ENCODE measurements at regions not wholly inside any gene's neighbourhood (a gene's known extent, or its start where the extent isn't known, plus 50 kb on each side); places are given as distances from the start of the nearest gene placed in this dataset.
"Not testable (repeated sequence)": the region's sequence is repeated elsewhere in the genome, so short reads cannot be mapped to it uniquely, and the experiment has no call there.

- no peak for DNase-seq (ENCODE audit: low read depth, low spot score)
Observed at GRCh38 chr5:42896523-42896922, 84.8 kb upstream of the SELENOP start.

GRCh38 chr5:42894057-42894456, 82.4 kb upstream of the SELENOP start:
- DNase-seq (ENCODE audit: low read depth, low spot score): no peak

GRCh38 chr5:42889311-42889933, 77.7 kb upstream of the SELENOP start:
- DNase-seq (ENCODE audit: low read depth, low spot score): peak; percentile 16

GRCh38 chr5:42888771-42889170, 77.1 kb upstream of the SELENOP start:
- no peak for DNase-seq (ENCODE audit: low read depth, low spot score)

DNA sequence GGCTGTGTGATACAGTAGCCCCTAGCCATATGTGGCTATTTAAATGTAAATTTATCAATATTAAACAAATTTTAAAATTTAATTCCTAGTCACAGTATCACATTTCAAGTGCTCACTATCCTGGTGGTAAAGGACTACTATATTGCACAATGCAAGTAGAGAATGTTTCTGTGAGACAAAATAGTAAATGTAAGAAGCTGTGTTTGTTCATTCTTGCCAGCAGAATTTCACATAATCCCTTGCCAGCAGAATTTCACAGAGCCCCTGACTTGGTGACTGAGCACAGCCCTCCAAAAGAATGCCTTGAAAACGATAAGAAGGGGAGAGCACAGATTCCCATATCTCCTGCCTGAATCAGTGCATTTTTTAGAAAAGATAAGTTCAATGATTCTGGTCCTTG, 75.9 kb upstream of the SELENOP start:
- no peak for DNase-seq (ENCODE audit: low read depth, low spot score)

DNA sequence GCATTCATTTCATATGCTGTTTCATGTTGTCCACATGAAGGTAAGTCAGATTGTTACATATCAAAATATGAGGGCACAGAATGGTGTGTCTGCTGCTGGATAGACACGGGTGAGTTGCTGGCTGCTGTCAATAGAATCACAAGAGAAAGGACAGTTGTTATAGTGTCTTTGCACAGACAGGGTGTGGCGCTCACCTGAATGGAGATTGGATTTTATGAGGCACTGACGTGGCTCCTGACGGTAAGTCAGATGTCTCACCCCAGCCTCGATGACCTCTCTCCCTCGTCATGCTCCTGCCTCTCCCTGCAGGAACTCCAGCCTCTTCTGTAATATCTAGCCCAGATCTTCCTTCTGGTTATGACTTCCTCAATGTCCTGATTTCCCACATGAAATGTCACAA, 75.4 kb upstream of the SELENOP start:
- no peak for DNase-seq (ENCODE audit: low read depth, low spot score)

DNA sequence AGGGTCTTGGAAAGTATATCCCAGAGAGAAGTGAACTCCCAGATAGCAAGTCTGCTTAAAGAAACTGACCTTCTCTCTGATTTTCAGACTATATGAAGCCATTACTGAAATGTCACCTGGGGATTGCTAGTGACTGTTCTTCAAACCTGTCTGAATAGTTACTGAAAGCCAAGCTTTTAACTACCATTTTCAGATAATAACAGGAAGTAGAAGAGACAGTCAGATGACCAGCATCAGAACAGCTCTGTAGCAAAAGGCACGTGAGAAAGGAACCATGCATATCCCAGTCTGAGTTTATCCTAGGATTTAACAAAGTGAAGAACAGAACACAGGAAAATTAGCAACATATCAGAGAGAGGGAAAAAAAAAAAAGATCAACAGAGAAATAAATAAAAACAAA, 74.9 kb upstream of the SELENOP start:
- no peak for DNase-seq (ENCODE audit: low read depth, low spot score)

- DNase-seq (ENCODE audit: low read depth, low spot score): no peak
Observed at GRCh38 chr5:42884326-42884725, 72.6 kb upstream of the SELENOP start.

- DNase-seq (ENCODE audit: low read depth, low spot score): no peak
Observed at GRCh38 chr5:42881416-42882117, 69.9 kb upstream of the SELENOP start.

GRCh38 chr5:42880496-42881150, 68.9 kb upstream of the SELENOP start:
- no peak for DNase-seq (ENCODE audit: low read depth, low spot score)

GRCh38 chr5:42879291-42879690, 67.6 kb upstream of the SELENOP start:
- no peak for DNase-seq (ENCODE audit: low read depth, low spot score)

GRCh38 chr5:42878550-42878949, 66.9 kb upstream of the SELENOP start:
- DNase-seq (ENCODE audit: low read depth, low spot score): no peak

GRCh38 chr5:42878041-42878440, 66.3 kb upstream of the SELENOP start:
- no peak for DNase-seq (ENCODE audit: low read depth, low spot score)

- DNase-seq (ENCODE audit: low read depth, low spot score): no peak
Observed at GRCh38 chr5:42877431-42877830, 65.7 kb upstream of the SELENOP start.

DNA sequence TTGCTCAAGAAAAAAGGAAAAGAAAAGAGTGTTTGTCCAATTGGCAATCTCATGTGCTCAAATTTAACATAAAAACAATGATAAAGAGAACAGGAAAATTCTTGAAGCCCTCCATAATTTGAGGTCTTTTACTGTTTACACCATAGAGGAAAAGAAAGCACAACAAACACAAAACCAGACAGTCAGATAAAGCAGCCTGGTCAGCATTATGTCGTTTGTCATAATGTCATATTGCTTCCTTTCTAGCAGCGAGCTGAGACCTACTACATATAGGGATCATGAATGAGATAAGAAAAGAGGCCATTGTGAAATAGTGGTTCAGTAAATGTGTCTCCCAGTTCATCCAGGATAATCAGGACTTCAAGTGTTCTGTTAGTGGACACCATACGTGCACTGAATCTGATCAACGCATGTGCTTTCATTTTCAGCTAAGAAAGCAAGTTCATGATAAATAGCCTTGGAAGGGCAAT, 64.7 kb upstream of the SELENOP start:
- DNase-seq (ENCODE audit: low read depth, low spot score): no peak

GRCh38 chr5:42875785-42876374, 64.2 kb upstream of the SELENOP start:
- no peak for DNase-seq (ENCODE audit: low read depth, low spot score)

- no peak for DNase-seq (ENCODE audit: low read depth, low spot score)
Observed at GRCh38 chr5:42875211-42875610, 63.5 kb upstream of the SELENOP start.

DNA sequence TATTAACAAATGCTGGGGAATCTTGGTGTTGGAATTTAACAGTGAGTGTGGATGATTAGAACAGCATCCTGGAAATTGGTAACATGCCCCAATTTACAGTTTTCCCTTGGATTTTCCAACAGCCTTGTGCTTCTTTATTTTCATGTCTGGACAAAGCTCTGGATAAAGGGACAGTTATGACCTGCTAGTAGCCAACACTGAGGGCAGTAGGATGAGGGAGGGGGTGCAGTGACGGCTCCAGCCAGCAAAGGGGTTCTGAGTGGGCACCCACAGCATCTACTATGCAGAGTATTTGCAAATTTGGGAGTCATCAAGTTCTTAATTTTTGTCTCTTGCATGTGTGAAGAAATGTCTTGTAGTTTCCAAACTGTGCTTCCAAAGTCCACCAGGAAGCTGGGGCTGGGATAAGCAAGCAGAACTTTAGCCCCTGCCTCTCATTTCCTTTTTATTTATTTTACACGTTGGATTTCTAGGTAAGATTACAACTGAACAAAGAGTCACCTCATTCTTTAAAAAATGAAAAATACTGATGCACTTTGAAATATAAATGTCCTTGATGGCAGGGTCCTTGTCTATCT, 63.0 kb upstream of the SELENOP start:
- DNase-seq (ENCODE audit: low read depth, low spot score): no peak

- no peak for DNase-seq (ENCODE audit: low read depth, low spot score)
Observed at GRCh38 chr5:42872865-42873264, 61.2 kb upstream of the SELENOP start.

- no peak for DNase-seq (ENCODE audit: low read depth, low spot score)
Observed at GRCh38 chr5:42870882-42871418, 59.3 kb upstream of the SELENOP start.

GRCh38 chr5:42868417-42868816, 56.7 kb upstream of the SELENOP start:
- DNase-seq (ENCODE audit: low read depth, low spot score): not testable (repeated sequence)

DNA sequence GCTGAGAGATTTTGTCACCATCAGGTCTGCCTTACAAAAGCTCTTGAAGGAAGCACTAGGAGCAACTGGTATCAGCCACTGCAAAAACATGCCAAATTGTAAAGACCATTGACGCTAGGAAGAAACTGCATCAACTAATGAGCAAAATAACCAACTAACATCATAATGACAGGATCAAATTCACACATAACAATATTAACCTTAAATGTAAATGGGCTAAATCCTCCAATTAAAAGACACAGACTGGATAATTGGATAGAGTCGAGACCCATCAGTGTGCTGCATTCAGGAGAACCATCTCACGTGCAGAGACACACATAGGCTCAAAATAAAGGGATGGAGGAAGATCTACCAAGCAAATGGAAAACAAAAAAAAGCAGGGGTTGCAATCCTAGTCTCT, 53.1 kb upstream of the SELENOP start:
- not testable (repeated sequence) for DNase-seq (ENCODE audit: low read depth, low spot score)

Measured in activated CD4-positive, CD25-positive, alpha-beta regulatory T cell treated with anti-CD3 and anti-CD28 coated beads, Interleukin-2, amount 50 U/mL, for 16 hours (primary cell).